Neural progenitor cell (in vitro differentiated cells): ENCODE measurements at regions not wholly inside any gene's neighbourhood (a gene's known extent, or its start where the extent isn't known, plus 50 kb on each side); places are given as distances from the start of the nearest gene placed in this dataset.

Source experiments
- DNase-seq: peaks from one replicate; pipeline ENCODE4 v3.0.0-alpha.2; 2016; ENCODE audit warnings: low spot score
- H2AFZ ChIP-seq: fragments of 200-600 bp; sonication (generic); replicated peaks from 2 replicates; pipeline ENCODE4 v1.6.1; 2016; ENCODE audit warnings: antibody characterized with exemption
- H3F3A ChIP-seq: fragments of 200-600 bp; sonication (generic); 2 replicates; pipeline ENCODE4 v1.6.1; 2016; ENCODE audit warnings: antibody characterized with exemption, low read depth
- H3K27ac ChIP-seq: fragments of 200-600 bp; sonication (generic); 2 replicates; pipeline ENCODE4 v1.5.1; 2016; ENCODE audit warnings: mild to moderate bottlenecking
- H3K27me3 ChIP-seq: fragments of 200-600 bp; sonication (generic); 2 replicates; pipeline ENCODE4 v1.6.1; 2016; ENCODE audit warnings: mild to moderate bottlenecking, moderate library complexity
- H3K36me3 ChIP-seq: fragments of 200-600 bp; sonication (generic); 2 replicates; pipeline ENCODE4 v1.5.1; 2016
- H3K4me1 ChIP-seq: fragments of 200-600 bp; sonication (generic); 2 replicates; pipeline ENCODE4 v1.6.1; 2016; ENCODE audit warnings: mixed run types
- H3K4me2 ChIP-seq: fragments of 200-600 bp; sonication (generic); 2 replicates; pipeline ENCODE4 v1.6.1; 2016
- H3K4me3 ChIP-seq: fragments of 200-600 bp; sonication (generic); 2 replicates; pipeline ENCODE4 v1.5.1; 2016
- H3K79me2 ChIP-seq: fragments of 200-600 bp; sonication (generic); 2 replicates; pipeline ENCODE4 v1.6.1; 2016; ENCODE audit warnings: low read depth
- H3K9ac ChIP-seq: fragments of 200-600 bp; sonication (generic); 2 replicates; pipeline ENCODE4 v1.6.1; 2016
- H3K9me3 ChIP-seq: fragments of 200-600 bp; sonication (generic); 2 replicates; pipeline ENCODE4 v1.5.1; 2016; ENCODE audit warnings: low read depth
- H4K20me1 ChIP-seq: fragments of 200-600 bp; sonication (generic); 2 replicates; pipeline ENCODE4 v1.6.1; 2016; ENCODE audit warnings: low read depth
- H3K27ac Mint-ChIP-seq: 3 replicates; pipeline ENCODE4 v1.8.0; 2021; ENCODE audit warnings: mixed read lengths
- H3K27me3 Mint-ChIP-seq: 2 replicates; pipeline ENCODE4 v1.8.0; 2022; ENCODE audit warnings: low read depth, mild to moderate bottlenecking, inconsistent platforms, moderate library complexity, mixed read lengths; ENCODE audit not compliant: insufficient read depth
- H3K36me3 Mint-ChIP-seq: 3 replicates; pipeline ENCODE4 v1.8.0; 2021; ENCODE audit warnings: mixed read lengths
- H3K4me1 Mint-ChIP-seq: 3 replicates; pipeline ENCODE4 v1.8.0; 2021; ENCODE audit warnings: mixed read lengths
- H3K4me3 Mint-ChIP-seq: 3 replicates; pipeline ENCODE4 v1.8.0; 2021; ENCODE audit warnings: mild to moderate bottlenecking, moderate library complexity, mixed read lengths
- H3K9me3 Mint-ChIP-seq: 3 replicates; pipeline ENCODE4 v1.8.0; 2020; ENCODE audit warnings: mixed read lengths
- CTCF ChIP-seq: fragments of 200-600 bp; sonication (generic); IDR thresholded peaks from 2 replicates; pipeline ENCODE4 v1.5.1; 2017; ENCODE audit warnings: antibody characterized with exemption, mild to moderate bottlenecking
- EZH2 ChIP-seq: fragments of 200-600 bp; sonication (generic); IDR thresholded peaks from 2 replicates; pipeline ENCODE4 v1.6.1; 2017; ENCODE audit warnings: antibody characterized with exemption, mild to moderate bottlenecking, moderate library complexity
- EZH2phosphoT487 ChIP-seq: fragments of 200-600 bp; sonication (generic); IDR thresholded peaks from 2 replicates; pipeline ENCODE4 v1.6.1; 2017; ENCODE audit warnings: antibody characterized with exemption

- Histone ChIP-seq H3K4me2 (no peak overlapping the region), H2AFZ (peak overlapping the region; percentile 53), H3K4me3 (no peak overlapping the region), H3K4me1 (no peaks in the 10 kb centered on the region), H3K27me3 (no peaks in the 10 kb centered on the region), H3K9me3 (no peaks in the 10 kb centered on the region), H3K79me2 (no peaks in the 10 kb centered on the region), H3F3A (no peaks in the 10 kb centered on the region), H4K20me1 (no peaks in the 10 kb centered on the region), H3K36me3 (no peaks in the 10 kb centered on the region), H3K27ac (no peak overlapping the region), H3K9ac (no peak overlapping the region)
- Mint-ChIP-seq H3K4me1 (no peaks in the 10 kb centered on the region), H3K36me3 (no peaks in the 10 kb centered on the region), H3K9me3 (no peaks in the 10 kb centered on the region), H3K4me3 (no peak overlapping the region), H3K27me3 (no peaks in the 10 kb centered on the region), H3K27ac (no peak overlapping the region)
- DNase-seq: no peak
- no peak for TF ChIP-seq EZH2
- TF ChIP-seq CTCF: no peak
- no peak for TF ChIP-seq EZH2phosphoT487
These were observed 206.1 kb downstream of the KCNJ2 start for GRCh38 chr17:70375406-70375805.

- Histone ChIP-seq H3K27me3 (no peaks in the 10 kb centered on the region), H3K36me3 (no peaks in the 10 kb centered on the region), H3K9me3 (no peaks in the 10 kb centered on the region), H3K4me2 (no peak overlapping the region), H3K4me3 (no peak overlapping the region), H3F3A (no peaks in the 10 kb centered on the region), H3K27ac (no peak overlapping the region), H4K20me1 (no peaks in the 10 kb centered on the region), H3K79me2 (no peaks in the 10 kb centered on the region), H3K4me1 (no peaks in the 10 kb centered on the region), H2AFZ (no peak overlapping the region), H3K9ac (no peak overlapping the region)
- DNase-seq: no peak
- TF ChIP-seq EZH2phosphoT487: no peak
- no peak for TF ChIP-seq EZH2
- H3K27me3 Mint-ChIP-seq: no peaks in the 10 kb centered on the region
- H3K9me3 Mint-ChIP-seq: no peaks in the 10 kb centered on the region
- no peaks in the 10 kb centered on the region for H3K4me1 Mint-ChIP-seq
- no peaks in the 10 kb centered on the region for H3K36me3 Mint-ChIP-seq
- no peak overlapping the region for H3K27ac Mint-ChIP-seq
- no peak overlapping the region for H3K4me3 Mint-ChIP-seq
These were observed 206.8 kb downstream of the KCNJ2 start for GRCh38 chr17:70375813-70376770.

GRCh38 chr17:70377654-70378053 lies 208.3 kb downstream of the KCNJ2 start:
- no peak overlapping the region for H3K4me3 ChIP-seq
- Mint-ChIP-seq H3K27ac (no peak overlapping the region), H3K27me3 (no peaks in the 10 kb centered on the region), H3K36me3 (no peaks in the 10 kb centered on the region), H3K4me3 (no peak overlapping the region), H3K9me3 (no peaks in the 10 kb centered on the region), H3K4me1 (no peaks in the 10 kb centered on the region)
- H3K4me2 ChIP-seq: no peak overlapping the region
- no peaks in the 10 kb centered on the region for H3F3A ChIP-seq
- H3K9ac ChIP-seq: no peak overlapping the region
- no peak overlapping the region for H2AFZ ChIP-seq
- no peak for TF ChIP-seq EZH2
- no peak for TF ChIP-seq EZH2phosphoT487
- TF ChIP-seq CTCF: no peak
- H3K9me3 ChIP-seq: no peaks in the 10 kb centered on the region
- H3K27ac ChIP-seq: no peak overlapping the region
- H3K4me1 ChIP-seq: no peaks in the 10 kb centered on the region
- DNase-seq: no peak
- no peaks in the 10 kb centered on the region for H3K79me2 ChIP-seq
- no peaks in the 10 kb centered on the region for H3K27me3 ChIP-seq
- H3K36me3 ChIP-seq: no peaks in the 10 kb centered on the region
- no peaks in the 10 kb centered on the region for H4K20me1 ChIP-seq

- Histone ChIP-seq H3K4me2 (no peak overlapping the region), H3K9me3 (no peaks in the 10 kb centered on the region), H3K4me3 (no peak overlapping the region), H3K9ac (no peak overlapping the region), H3K79me2 (no peaks in the 10 kb centered on the region), H3K4me1 (no peaks in the 10 kb centered on the region), H3K27me3 (no peaks in the 10 kb centered on the region), H3F3A (no peaks in the 10 kb centered on the region), H3K36me3 (no peaks in the 10 kb centered on the region), H4K20me1 (no peaks in the 10 kb centered on the region), H3K27ac (no peak overlapping the region), H2AFZ (no peak overlapping the region)
- Mint-ChIP-seq H3K27me3 (no peaks in the 10 kb centered on the region), H3K9me3 (no peaks in the 10 kb centered on the region), H3K4me1 (no peaks in the 10 kb centered on the region), H3K27ac (no peak overlapping the region), H3K36me3 (no peaks in the 10 kb centered on the region), H3K4me3 (no peak overlapping the region)
- TF ChIP-seq CTCF (no peak), EZH2 (no peak), EZH2phosphoT487 (no peak)
- DNase-seq: no peak
These were observed 208.7 kb downstream of the KCNJ2 start for GRCh38 chr17:70378076-70378475.
